Upper lobe of left lung (tissue), 6 donors: ENCODE measurements at regions not wholly inside any gene's neighbourhood (a gene's known extent, or its start where the extent isn't known, plus 50 kb on each side); places are given as distances from the start of the nearest gene placed in this dataset.
"Not testable (repeated sequence)": the region's sequence is repeated elsewhere in the genome, so short reads cannot be mapped to it uniquely, and the experiment has no call there.

ENCODE experiments used
- ATAC-seq, 2 donors: fragments of 200-7000 bp; cut with Tn5 transposase; one replicate each; pipeline ENCODE4 v1.9.1; 2022; ENCODE audit warnings: mild to moderate bottlenecking in 2 of 2, moderate library complexity in 2 of 2; ENCODE audit not compliant: low FRiP score in 2 of 2
- DNase-seq, 2 donors: peaks; one replicate each; pipeline ENCODE4 v3.0.0-alpha.2; 2019 to 2020
- H3K27ac ChIP-seq, 4 donors: fragments of 200-600 bp; sonication (generic); one replicate each; pipeline ENCODE4 v1.5.1; 2016 to 2019
- H3K27me3 ChIP-seq, 4 donors: fragments of 200-600 bp; sonication (generic); one replicate each; pipeline ENCODE4 v1.5.1; 2017 to 2019
- H3K36me3 ChIP-seq, 4 donors: fragments of 200-600 bp; sonication (generic); one replicate each; pipeline ENCODE4 v1.5.1; 2016 to 2019
- H3K4me1 ChIP-seq, 4 donors: fragments of 200-600 bp; sonication (generic); one replicate each; pipeline ENCODE4 v1.5.1; 2018 to 2019
- H3K4me3 ChIP-seq, 4 donors: fragments of 200-600 bp; sonication (generic); one replicate each; pipeline ENCODE4 v1.5.1; 2017 to 2019; ENCODE audit warnings: mild to moderate bottlenecking in 2 of 4, moderate library complexity in 1 of 4
- H3K9me3 ChIP-seq, 4 donors: fragments of 200-600 bp; sonication (generic); one replicate each; pipeline ENCODE4 v1.5.1; 2018 to 2019
- EP300 ChIP-seq, 4 donors: sonication (generic); formaldehyde crosslinking; IDR thresholded peaks; one replicate each; pipeline ENCODE4 v1.5.1; 2017; ENCODE audit warnings: antibody characterized with exemption in 4 of 4, control low read depth in 2 of 4
- POLR2A ChIP-seq, 4 donors: fragments of 450-650 bp; IDR thresholded peaks; one replicate each; pipeline ENCODE4 v1.5.1; 2016 to 2017; ENCODE audit warnings: antibody characterized with exemption in 4 of 4, mild to moderate bottlenecking in 2 of 4
- POLR2AphosphoS5 ChIP-seq, 2 donors: sonication (generic); formaldehyde crosslinking; IDR thresholded peaks; one replicate each; pipeline ENCODE4 v1.5.1; 2017; ENCODE audit warnings: antibody characterized with exemption in 2 of 2
- WGBS, 2 donors: methylation state at CpG; one replicate each; pipeline ENCODE4 v1.1.5; 2017 to 2018; 5-methylcytosine and 5-hydroxymethylcytosine counted together
- TF ChIP-seq, protein P1 (sequence below), 6 experiments: fragments of 450-650 bp in 4 of 6; fragments of 200-600 bp in 2 of 6; sonication (generic) in 2 of 6; IDR thresholded peaks; one replicate each; pipeline ENCODE4 v1.5.1; 2016 to 2019; ENCODE audit warnings: antibody characterized with exemption in 6 of 6
- donor health status: DM: no; HTN: no; CAD: no; lungs with moderate emphysema.
- donor health status: DM: no; HTN: yes; CAD: no; lungs with severe emphysema.

DNA sequence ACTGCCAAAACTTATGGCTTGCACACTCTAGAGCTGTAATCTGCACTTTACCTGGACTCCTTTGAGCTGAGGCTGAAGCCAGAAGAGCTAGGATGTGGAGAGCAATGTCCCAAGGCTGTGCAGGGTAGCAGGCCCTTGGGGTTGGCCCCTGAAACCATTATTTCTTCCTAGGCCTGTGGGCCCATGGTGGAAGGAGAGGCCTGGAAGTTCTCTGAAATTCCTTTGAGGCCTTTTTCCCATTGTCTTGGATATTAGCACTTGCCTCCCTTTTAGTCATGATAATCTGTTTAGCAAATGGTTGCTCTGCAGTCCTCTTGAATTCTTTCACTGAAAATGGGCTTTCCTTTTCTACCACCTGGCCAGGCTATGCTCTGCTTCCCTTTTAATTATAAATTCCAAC is 102.0 kb upstream of the SGO1 start:
- Histone ChIP-seq H3K4me1 (no peaks in the 10 kb centered on the region), H3K4me3 (no peak overlapping the region), H3K36me3 (no peaks in the 10 kb centered on the region), H3K27me3 (no peaks in the 10 kb centered on the region), H3K9me3 (peaks cover 0 to 11% (median 5%) of the 10 kb centered on the region in 4 donors), H3K27ac (no peak overlapping the region)
- ATAC-seq: peak in 1 of 2 donors; percentile 43
- TF ChIP-seq POLR2A (IDR thresholded peaks at IDR 0.05): no peak
- TF ChIP-seq, protein P1, sequence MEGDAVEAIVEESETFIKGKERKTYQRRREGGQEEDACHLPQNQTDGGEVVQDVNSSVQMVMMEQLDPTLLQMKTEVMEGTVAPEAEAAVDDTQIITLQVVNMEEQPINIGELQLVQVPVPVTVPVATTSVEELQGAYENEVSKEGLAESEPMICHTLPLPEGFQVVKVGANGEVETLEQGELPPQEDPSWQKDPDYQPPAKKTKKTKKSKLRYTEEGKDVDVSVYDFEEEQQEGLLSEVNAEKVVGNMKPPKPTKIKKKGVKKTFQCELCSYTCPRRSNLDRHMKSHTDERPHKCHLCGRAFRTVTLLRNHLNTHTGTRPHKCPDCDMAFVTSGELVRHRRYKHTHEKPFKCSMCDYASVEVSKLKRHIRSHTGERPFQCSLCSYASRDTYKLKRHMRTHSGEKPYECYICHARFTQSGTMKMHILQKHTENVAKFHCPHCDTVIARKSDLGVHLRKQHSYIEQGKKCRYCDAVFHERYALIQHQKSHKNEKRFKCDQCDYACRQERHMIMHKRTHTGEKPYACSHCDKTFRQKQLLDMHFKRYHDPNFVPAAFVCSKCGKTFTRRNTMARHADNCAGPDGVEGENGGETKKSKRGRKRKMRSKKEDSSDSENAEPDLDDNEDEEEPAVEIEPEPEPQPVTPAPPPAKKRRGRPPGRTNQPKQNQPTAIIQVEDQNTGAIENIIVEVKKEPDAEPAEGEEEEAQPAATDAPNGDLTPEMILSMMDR (IDR thresholded peaks at IDR 0.05): no peak
- TF ChIP-seq EP300 (IDR thresholded peaks at IDR 0.05): no peak
- TF ChIP-seq POLR2AphosphoS5 (IDR thresholded peaks at IDR 0.05): no peak
- DNase-seq: no peak

DNA sequence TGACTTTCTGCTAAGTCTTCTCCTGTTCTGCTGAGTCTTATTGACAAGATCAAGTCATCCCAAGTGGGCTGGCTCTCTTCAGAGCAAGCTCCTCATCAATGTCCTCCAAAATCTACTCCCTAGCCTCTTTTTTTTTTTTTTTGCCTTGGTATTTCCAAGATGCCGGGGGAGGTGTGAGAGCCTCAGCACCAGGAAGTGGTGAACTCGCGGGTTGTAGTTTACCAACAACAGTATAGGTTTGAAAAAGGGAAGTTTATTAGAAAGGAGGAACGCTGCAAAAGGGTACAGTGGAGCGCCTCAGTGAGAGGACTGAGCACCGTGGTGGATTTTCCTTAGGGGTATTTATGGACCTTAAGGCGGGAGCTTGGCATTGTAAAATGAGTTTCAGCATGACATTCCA is 94.3 kb upstream of the SGO1 start:
- no peak overlapping the region for H3K4me3 ChIP-seq
- no peaks in the 10 kb centered on the region for H3K27me3 ChIP-seq
- WGBS, 2 donors: 63 to 64% methylated on average over 6 to 7 of the region's 7 CpGs
- no peaks in the 10 kb centered on the region for H3K36me3 ChIP-seq
- ATAC-seq (no peak), DNase-seq (no peak)
- H3K4me1 ChIP-seq: no peaks in the 10 kb centered on the region
- H3K27ac ChIP-seq: no peak overlapping the region
- TF ChIP-seq, protein P1 (IDR thresholded peaks at IDR 0.05): no peak
- no peak for TF ChIP-seq POLR2AphosphoS5 (IDR thresholded peaks at IDR 0.05)
- no peak for TF ChIP-seq EP300 (IDR thresholded peaks at IDR 0.05)
- TF ChIP-seq POLR2A (IDR thresholded peaks at IDR 0.05): no peak
- H3K9me3 ChIP-seq: peaks cover 0 to 12% (median 9%) of the 10 kb centered on the region in 4 donors

DNA sequence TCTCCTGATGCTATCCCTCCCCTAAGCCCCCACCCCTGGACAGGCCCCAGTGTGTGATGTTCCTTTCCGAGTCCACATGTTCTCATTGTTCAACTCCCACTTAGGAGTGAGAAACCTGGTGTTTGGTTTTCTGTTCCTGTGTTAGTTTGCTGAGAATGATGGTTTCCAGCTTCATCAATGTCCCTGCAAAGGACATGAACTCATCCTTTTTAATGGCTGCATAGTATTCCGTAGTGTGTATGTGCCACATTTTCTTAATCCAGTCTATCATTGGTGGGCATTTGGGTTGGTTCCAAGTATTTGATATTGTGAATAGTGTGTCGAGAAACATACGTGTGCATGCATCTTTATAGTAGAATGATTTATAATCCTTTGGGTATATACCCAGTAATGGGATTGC is 80.0 kb upstream of the SGO1 start:
- not testable (repeated sequence) for ATAC-seq, H3K27me3 ChIP-seq, H3K27ac ChIP-seq, H3K4me3 ChIP-seq, H3K4me1 ChIP-seq, H3K9me3 ChIP-seq, H3K36me3 ChIP-seq, DNase-seq
- 95% methylated on average over 4 of the region's 4 CpGs for WGBS, 2 donors

DNA sequence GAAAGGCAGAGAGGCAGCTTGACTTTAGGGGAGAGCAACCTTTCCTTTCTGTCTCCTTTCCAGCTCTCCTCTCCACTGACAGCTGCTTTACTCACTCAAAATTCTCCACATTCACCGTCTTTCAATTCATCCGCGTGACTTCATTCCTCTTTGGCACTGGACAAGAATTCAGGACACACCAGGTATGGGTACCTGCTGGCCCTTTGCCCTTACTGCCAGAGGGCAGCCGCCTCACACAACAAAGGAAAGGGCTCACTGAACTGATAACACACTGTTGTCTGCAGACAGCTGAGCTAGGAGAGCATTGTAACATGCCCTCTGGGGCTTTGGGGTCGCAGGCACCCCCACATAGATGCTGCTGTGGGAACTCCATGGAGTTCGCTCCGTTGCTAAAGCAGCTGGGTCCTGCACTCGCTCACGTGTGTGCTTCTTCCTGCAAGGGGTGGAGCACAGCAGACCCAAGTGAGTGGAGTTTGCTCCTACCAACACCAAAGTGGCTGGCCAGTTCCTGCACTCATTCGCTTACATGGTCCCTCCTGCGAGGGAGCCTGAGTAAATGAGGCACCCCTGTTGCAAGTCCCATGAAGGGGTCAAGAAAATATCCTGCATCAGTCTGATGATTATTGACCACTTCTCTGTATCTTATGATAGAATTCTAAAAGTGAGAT is 79.0 kb upstream of the SGO1 start:
- H3K9me3 ChIP-seq: no peaks in the 10 kb centered on the region
- WGBS, 2 donors: 85 to 94% methylated on average over 6 to 11 of the region's 11 CpGs
- TF ChIP-seq POLR2A (IDR thresholded peaks at IDR 0.05) (no peak), POLR2AphosphoS5 (IDR thresholded peaks at IDR 0.05) (no peak), EP300 (IDR thresholded peaks at IDR 0.05) (no peak)
- TF ChIP-seq, protein P1 (IDR thresholded peaks at IDR 0.05): no peak
- no peaks in the 10 kb centered on the region for H3K4me1 ChIP-seq
- no peaks in the 10 kb centered on the region for H3K36me3 ChIP-seq
- H3K27ac ChIP-seq: no peak overlapping the region
- H3K4me3 ChIP-seq: no peak overlapping the region
- H3K27me3 ChIP-seq: no peaks in the 10 kb centered on the region
- ATAC-seq (no peak), DNase-seq (no peak)

DNA sequence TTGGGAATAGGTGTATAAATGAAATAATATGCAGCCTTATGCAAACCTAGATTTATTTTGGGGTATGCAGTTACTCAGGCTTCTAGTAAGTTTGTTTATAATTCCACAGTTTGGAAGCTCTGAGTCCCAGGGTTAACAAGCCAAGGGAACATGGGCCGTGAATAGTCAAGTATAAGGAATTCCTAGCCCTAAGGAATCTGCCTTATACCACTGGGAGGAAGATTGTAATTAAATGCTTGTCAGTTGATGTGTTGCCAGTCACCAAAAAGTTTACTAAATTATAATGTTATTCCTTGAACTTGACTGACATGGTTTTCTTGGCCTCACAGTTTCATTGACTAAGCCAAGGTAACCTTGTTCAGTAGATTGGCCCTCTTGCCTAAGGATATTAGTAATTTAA is 72.4 kb upstream of the SGO1 start:
- WGBS, 2 donors: 77 to 89% methylated on average over 1 of the region's 1 CpG
- DNase-seq (no peak), ATAC-seq (no peak)
- H3K4me3 ChIP-seq: no peak overlapping the region
- no peaks in the 10 kb centered on the region for H3K36me3 ChIP-seq
- H3K9me3 ChIP-seq: no peaks in the 10 kb centered on the region
- TF ChIP-seq, protein P1 (IDR thresholded peaks at IDR 0.05): no peak
- TF ChIP-seq POLR2A (IDR thresholded peaks at IDR 0.05) (no peak), EP300 (IDR thresholded peaks at IDR 0.05) (no peak)
- no peaks in the 10 kb centered on the region for H3K4me1 ChIP-seq
- H3K27me3 ChIP-seq: no peaks in the 10 kb centered on the region
- H3K27ac ChIP-seq: no peak overlapping the region
